Esophagus muscularis mucosa (tissue), 4 donors: ENCODE measurements at regions not wholly inside any gene's neighbourhood (a gene's known extent, or its start where the extent isn't known, plus 50 kb on each side); places are given as distances from the start of the nearest gene placed in this dataset.

ENCODE experiments used
- CTCF ChIP-seq, 3 experiments: fragments of 200-600 bp in 2 of 3; fragments of 450-650 bp in 1 of 3; sonication (generic) in 2 of 3; IDR thresholded peaks; one replicate each; pipeline ENCODE4 v1.5.1; 2017 to 2019; ENCODE audit warnings: antibody characterized with exemption in 3 of 3, mild to moderate bottlenecking in 2 of 3, moderate library complexity in 1 of 3
- EP300 ChIP-seq: sonication (generic); formaldehyde crosslinking; IDR thresholded peaks from one replicate; pipeline ENCODE4 v1.6.1; 2017; ENCODE audit warnings: antibody characterized with exemption
- POLR2A ChIP-seq: fragments of 450-650 bp; IDR thresholded peaks from one replicate; pipeline ENCODE4 v1.6.1; 2017; ENCODE audit warnings: antibody characterized with exemption, moderate library complexity, mild to moderate bottlenecking, low read depth
- POLR2AphosphoS5 ChIP-seq, 2 donors: sonication (generic); formaldehyde crosslinking; IDR thresholded peaks; one replicate each; pipeline ENCODE4 v1.6.1; 2017; ENCODE audit warnings: antibody characterized with exemption in 2 of 2

GRCh38 chr9:90965226-90966030 lies 163.8 kb downstream of the SYK start:
- TF ChIP-seq CTCF (IDR thresholded peaks at IDR 0.05): no peak
- TF ChIP-seq EP300: no peak
- TF ChIP-seq POLR2AphosphoS5 (IDR thresholded peaks at IDR 0.05): no peak
- TF ChIP-seq POLR2A: no peak
